HPDE6-E6E7 (cell line): ENCODE measurements at regions not wholly inside any gene's neighbourhood (a gene's known extent, or its start where the extent isn't known, plus 50 kb on each side); places are given as distances from the start of the nearest gene placed in this dataset.

ENCODE experiments used
- DNase-seq: peaks from one replicate; pipeline ENCODE4 v3.0.0; 2011; ENCODE audit warnings: missing footprints; ENCODE audit errors: extremely low spot score

- DNase-seq = no peak
Observed at GRCh38 chr6:77979204-77979603, 326.4 kb downstream of the MEI4 start.

DNA sequence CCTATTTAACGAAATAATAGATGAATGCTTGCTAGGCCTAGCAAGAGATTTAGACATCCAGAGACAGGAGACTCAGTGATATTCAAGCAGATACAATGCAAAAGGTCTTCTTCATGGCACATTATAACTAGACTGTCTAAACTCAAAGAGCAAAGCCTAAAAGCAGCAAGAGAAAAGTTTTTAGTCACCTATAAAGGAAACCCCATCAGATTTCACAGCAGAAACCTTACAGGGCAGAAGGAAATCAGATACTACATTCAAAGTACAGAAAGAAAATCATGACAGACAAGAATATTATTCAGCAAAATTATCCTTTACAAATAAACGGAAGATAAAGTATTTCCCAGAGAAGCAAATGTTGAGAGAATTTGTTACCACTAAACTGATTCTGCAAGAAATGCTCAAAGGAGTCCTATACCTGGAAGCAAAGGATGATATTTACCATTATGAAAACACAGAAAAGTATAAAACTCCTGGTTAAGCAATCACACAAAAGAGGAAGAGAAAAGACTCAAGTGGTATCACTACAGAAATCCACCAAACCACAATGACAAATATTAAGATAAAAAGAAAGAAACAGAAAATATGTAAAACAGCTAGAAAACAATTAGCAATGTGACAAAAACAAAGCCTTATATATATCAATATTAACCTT lies 333.7 kb downstream of the MEI4 start:
- no peak for DNase-seq

DNA sequence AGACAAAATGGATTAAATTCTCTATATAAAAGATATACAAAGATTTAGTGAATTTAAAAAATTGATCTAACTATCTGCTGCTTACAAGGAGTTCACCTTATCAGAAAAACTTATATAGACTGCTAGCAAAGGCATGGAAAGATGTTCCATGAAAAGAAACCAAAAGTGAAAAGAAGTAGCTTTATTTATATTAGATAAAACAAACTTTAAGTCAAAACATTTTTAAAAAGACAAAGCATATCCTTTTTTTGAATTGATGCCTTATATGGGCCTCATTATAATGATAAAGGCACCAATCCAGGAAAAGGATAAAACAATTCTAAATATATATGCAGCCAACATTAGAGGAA lies 334.2 kb downstream of the MEI4 start:
- DNase-seq = no peak

GRCh38 chr6:78010130-78010529 lies 357.3 kb downstream of the MEI4 start:
- no peak for DNase-seq

GRCh38 chr6:78020586-78020985 lies 367.7 kb downstream of the MEI4 start:
- DNase-seq = no peak

DNA sequence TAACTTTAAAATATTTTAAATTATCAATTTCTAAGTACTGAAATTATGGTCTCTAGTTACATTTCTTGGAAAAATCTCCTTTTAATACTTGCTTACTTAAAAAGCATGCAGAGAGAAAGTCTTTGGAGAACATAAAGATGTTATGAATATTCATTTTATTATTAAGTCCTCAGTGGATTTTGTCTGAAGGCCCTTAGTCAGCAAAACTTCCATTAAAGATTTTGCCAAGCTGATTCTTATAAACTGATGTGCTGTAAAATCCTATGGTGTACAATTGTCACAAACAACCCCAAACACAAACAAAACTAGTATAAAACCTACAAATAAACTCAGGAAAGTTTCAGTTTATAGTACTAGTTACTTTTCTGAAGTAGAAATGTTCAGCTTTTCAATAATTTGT lies 372.7 kb downstream of the MEI4 start:
- DNase-seq = no peak

DNA sequence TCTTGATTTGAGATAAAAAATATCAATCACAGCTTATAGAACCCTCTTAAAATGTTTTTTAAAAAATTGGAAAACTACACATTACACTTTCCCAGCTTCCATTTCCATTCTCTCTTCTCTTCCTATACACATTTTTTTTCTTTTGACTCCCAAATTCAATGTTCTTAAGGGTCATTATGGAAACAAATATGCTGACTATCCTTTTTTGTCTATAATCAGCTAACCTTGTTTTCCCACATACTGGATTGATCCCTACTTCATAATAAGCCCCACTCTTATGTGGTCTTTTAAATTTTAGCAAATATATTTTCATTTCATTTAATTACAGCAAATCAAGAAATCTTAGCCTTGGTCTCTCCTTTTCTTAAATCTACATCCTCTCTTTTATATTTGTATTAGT lies 378.4 kb downstream of the MEI4 start:
- DNase-seq = no peak

GRCh38 chr6:78059171-78059570 lies 406.3 kb downstream of the MEI4 start:
- DNase-seq = no peak

- DNase-seq = no peak
Observed at GRCh38 chr6:78062993-78063392, 410.2 kb downstream of the MEI4 start.

- no peak for DNase-seq
Observed at GRCh38 chr6:78076371-78076770, 423.5 kb downstream of the MEI4 start.

GRCh38 chr6:78089531-78089930 lies 436.7 kb downstream of the MEI4 start:
- no peak for DNase-seq

DNA sequence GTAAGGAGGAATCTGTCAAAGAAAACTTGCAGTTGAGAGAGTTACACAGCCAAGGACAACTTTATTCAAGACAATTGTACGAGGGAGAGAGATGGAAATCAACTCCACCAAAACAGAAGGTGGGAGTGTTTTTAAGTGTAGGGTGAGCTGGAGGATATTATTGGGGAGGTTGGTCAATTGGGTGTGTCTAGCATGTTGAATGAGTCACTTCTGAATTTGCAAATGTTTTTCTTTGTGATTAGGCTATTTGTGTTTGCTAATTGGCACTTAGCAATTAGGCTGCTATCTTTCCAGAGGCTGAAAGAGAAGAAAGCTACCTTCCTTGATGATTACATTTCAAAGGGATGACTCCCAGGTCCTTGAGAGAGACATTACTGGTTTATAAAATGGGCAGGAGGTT lies 441.1 kb downstream of the MEI4 start:
- DNase-seq = no peak

GRCh38 chr6:78101387-78101786 lies 448.5 kb downstream of the MEI4 start:
- no peak for DNase-seq

DNA sequence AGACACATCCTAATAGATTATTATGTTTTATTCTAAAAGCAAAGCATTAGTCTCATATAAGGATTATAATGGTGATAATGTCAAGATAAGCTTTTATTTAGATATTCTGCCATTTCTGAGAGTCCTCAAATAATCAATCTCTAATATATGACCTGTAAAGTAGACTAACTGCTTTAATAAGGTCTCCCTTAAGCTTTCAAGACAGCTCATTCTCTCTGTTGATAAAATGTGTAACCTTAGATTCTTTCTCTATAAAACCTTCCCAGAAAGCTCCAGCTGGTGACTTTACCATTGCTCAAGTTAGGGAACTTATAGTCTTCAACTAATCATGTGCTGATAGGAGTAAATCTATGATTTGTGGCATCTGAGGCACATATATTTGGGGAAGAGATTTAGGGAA lies 457.8 kb downstream of the MEI4 start:
- DNase-seq = no peak

DNA sequence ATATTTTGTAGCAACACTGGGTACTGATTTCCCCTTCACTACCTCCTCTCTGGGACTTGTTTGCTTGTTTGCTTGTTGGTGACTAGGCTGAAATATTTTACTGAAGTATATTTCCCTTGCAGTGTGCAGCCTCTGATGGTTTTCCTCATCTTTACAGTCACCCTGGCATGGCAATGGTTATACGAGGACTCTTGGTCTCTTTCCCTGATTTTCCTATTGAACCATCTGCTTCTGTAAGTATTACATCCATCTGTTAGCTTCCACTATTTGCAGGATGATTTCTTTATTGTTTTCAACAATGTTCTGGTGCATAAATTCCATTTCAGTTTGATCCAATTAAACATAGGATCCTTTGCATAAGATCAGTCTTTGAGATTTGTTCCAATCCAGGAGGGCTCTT lies 465.1 kb downstream of the MEI4 start:
- DNase-seq = no peak

- DNase-seq = no peak
Observed at GRCh38 chr6:78131521-78131920, 478.7 kb downstream of the MEI4 start.

DNA sequence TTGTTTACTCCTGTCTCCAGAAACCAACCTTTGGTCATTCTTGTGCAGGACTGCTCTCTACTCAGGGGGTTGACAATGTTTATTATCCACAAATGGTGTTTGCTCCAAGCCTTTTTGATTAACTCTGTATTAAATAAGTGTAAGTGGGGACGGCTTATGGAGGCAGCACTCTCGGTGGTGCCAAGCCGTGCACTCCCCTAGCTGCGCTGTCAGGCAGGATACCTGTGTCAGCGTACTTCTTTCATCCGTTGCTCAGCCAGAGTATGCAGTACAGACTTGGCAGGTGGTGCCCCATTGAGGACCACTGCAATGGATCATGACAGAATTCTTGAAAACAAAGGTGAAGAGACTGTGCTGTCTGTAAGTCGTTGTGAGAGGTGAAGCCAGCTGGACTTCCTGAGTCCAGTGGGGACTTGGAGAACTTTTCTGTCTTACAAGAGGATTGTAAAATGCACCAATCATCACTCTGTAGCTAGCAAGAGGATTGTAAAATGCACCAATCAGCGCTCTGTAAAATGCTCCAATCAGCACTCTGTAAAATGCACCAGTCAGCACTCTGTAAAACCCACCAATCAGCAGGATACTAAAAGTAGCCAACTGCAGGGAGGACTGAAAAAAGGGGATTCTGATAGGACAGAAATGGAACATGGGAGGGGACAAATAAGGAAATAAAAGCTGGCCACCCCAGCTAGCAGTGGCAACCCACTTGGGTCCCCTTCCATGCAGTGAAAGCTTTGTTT lies 480.0 kb downstream of the MEI4 start:
- DNase-seq = no peak

- no peak for DNase-seq
Observed at GRCh38 chr6:78150425-78150824, 497.6 kb downstream of the MEI4 start.

DNA sequence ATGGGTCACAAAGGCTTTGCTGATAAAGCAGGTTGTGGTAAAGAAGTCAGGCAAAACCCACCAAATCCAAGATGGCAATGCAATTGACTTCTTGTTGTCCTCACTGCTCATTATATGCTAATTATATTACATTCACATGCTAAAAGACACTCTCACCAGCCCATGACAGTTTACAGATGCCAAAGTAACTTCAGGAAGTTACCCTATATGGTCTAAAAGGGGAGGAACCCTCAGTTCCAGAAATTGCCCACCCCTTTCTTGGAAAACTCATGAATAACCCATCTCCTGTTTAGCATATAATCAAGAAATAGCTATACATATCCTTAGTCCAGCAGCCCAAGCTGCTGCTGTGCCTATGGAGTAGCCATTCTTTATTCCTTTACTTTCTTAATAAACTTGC lies 501.1 kb downstream of the MEI4 start:
- DNase-seq = no peak

DNA sequence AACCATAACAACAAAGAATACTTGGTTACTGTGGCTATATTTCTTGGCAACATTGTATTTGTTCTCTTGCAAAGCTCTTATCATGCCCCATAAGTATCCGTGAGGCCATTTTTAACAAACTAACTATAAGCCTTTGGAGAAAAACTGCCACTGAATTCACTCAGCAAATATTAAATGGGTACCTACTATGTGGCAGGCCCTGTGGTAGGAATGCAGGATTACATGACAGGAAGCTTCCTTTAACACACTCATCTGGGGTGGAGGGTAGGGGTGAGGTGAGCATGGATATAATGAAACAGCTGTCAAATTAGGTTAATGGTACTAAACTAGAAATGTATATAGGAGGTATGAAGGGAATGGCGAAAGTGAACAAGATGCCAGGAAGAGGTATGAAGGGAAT lies 504.8 kb downstream of the MEI4 start:
- no peak for DNase-seq

- no peak for DNase-seq
Observed at GRCh38 chr6:78188891-78189290, 536.1 kb downstream of the MEI4 start.

DNA sequence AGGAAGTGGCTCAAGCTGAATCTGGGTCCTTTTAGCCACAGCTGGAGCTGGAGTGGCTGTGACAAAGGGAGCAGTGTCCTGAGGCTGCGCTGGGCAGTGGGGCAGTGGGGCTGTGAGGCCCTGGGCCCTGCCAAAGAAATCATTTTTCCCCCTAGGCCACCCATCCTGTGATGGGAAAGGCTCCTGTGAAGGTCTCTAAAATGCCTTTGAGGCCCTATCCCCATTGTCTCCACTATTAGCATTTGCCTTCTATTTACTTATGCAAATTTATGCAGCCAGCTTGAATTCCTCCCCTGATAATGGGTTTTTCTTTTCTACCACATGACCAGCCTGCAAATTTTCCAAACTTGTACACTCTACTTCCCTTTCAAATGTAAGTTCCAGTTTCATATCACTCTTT lies 539.2 kb downstream of the MEI4 start:
- no peak for DNase-seq

DNA sequence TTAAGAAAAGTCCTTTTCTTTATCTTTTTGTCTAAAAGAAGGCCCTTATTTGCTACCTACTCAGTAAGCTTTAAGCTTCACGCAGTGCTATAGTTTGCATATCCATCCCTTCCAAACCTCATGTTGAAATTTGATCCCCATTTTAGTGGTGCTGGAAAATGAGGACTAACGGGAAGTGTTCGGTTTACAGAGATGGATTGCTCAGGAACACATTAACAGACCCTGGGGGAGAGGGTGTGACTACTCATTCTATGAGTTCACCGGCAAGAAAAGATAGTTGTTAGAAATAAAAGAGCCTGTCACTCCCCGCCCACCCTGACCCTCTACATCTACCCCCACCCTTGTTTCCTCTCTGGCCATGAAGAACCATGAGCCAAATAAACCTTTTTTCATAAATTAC lies 546.2 kb downstream of the MEI4 start:
- DNase-seq = no peak

DNA sequence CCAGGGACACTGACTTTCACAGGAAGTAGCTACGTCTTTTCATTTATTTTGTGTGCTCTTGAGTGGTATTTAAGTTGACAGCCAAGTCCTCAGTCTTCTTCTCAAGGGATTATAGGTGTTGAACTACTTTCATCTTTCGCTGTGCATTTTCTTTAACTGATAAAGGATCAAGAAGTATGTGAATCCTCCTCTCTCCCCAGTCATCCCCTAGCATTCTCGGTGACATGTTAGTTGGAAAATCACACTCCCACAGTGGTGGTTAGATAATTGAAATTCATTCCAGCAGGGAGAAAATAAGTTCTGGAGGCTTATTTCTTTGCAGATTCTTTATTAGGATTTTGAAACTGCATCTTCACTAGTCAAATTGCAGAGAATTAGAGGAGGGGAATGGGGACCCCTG lies 569.4 kb downstream of the MEI4 start:
- no peak for DNase-seq
